Endothelial cell of umbilical vein (primary cell): ENCODE measurements at regions not wholly inside any gene's neighbourhood (a gene's known extent, or its start where the extent isn't known, plus 50 kb on each side); places are given as distances from the start of the nearest gene placed in this dataset.

Experiments
- BruUV-seq: library from RNA; stranded (reverse); fragments of 400-500 nt; replicated peaks from 2 replicates; lab custom pipeline; 2021; lab: Mats Ljungman, UMichigan
- CTCF ChIA-PET: fragments of 300-600, 350-600 bp; sonication (Branson Sonifier 250); formaldehyde crosslinking; loops from one replicate; lab custom pipeline; 2021; ENCODE audit warnings: antibody characterized with exemption, inconsistent platforms; lab: Charles Lee
- POLR2A ChIA-PET: fragments of 300-600, 350-600 bp; sonication (Branson Sonifier 250); formaldehyde crosslinking; loops from one replicate; lab custom pipeline; 2021; ENCODE audit warnings: antibody characterized with exemption, inconsistent platforms; lab: Charles Lee
- DNase-seq: peaks from one replicate; pipeline ENCODE4 v3.0.0-alpha.2; 2011; ENCODE audit warnings: low read depth, low spot score
- FAIRE-seq: peaks from 2 replicates; lab custom pipeline; 2011; peaks lifted over from hg19 to GRCh38; lab: Jason Lieb, UNC
- H2AFZ ChIP-seq: 2 replicates; pipeline ENCODE4 v1.6.0; 2012; ENCODE audit warnings: low read depth, low read length, control low read depth, inconsistent platforms
- H3K27ac ChIP-seq: 2 replicates; pipeline ENCODE4 v1.5.1; 2011; ENCODE audit warnings: low read depth, mild to moderate bottlenecking, control low read depth, low read length, moderate library complexity; ENCODE audit not compliant: insufficient read depth
- H3K27me3 ChIP-seq, 2 experiments: 2 replicates each; pipeline versions ENCODE4 v1.6.0 to v1.6.1; 2011; ENCODE audit warnings: low read length in 2 of 2, mixed read lengths in 1 of 2; ENCODE audit not compliant: control insufficient read depth in 2 of 2, insufficient read depth in 2 of 2
- H3K36me3 ChIP-seq, 2 experiments: 2 replicates in 1 of 2; 3 replicates in 1 of 2; pipeline ENCODE4 v1.5.1; 2011; ENCODE audit warnings: low read length in 2 of 2, mild to moderate bottlenecking in 1 of 2, moderate library complexity in 1 of 2; ENCODE audit not compliant: control insufficient read depth in 2 of 2, insufficient read depth in 2 of 2; ENCODE audit errors: extremely low read depth in 1 of 2
- H3K4me1 ChIP-seq: 3 replicates; pipeline ENCODE4 v1.5.1; 2011; ENCODE audit warnings: mild to moderate bottlenecking, low read length; ENCODE audit not compliant: control insufficient read depth, insufficient read depth; ENCODE audit errors: extremely low read depth
- H3K4me2 ChIP-seq: 2 replicates; pipeline ENCODE4 v1.6.1; 2011; ENCODE audit warnings: low read length, control low read depth, mixed read lengths; ENCODE audit not compliant: insufficient read depth
- H3K4me3 ChIP-seq, 3 experiments: fragments of 200-600 bp in 1 of 3; sonication (generic), shearing (Covaris generic) in 1 of 3; replicated peaks in 1 of 3; 2 replicates each; pipeline ENCODE4 v1.5.1; 2011 to 2016; ENCODE audit warnings: control low read depth in 3 of 3, low read length in 3 of 3, mild to moderate bottlenecking in 2 of 3, inconsistent platforms in 1 of 3, low read depth in 1 of 3, moderate library complexity in 1 of 3; ENCODE audit not compliant: insufficient read depth in 1 of 3
- H3K79me2 ChIP-seq: 2 replicates; pipeline ENCODE4 v1.6.0; 2012; ENCODE audit warnings: low read length, inconsistent platforms; ENCODE audit not compliant: control insufficient read depth, insufficient read depth
- H3K9ac ChIP-seq: replicated peaks from 2 replicates; pipeline ENCODE3; 2011; ENCODE audit warnings: low read length, control low read depth; ENCODE audit not compliant: insufficient read depth; ENCODE audit errors: extremely low read depth
- H3K9me1 ChIP-seq: replicated peaks from 3 replicates; pipeline ENCODE4 v1.6.0; 2011; ENCODE audit warnings: mild to moderate bottlenecking, low read length; ENCODE audit not compliant: control insufficient read depth, insufficient read depth; ENCODE audit errors: extremely low read depth
- H3K9me3 ChIP-seq: replicated peaks from 2 replicates; pipeline ENCODE4 v1.5.1; 2012; ENCODE audit warnings: low read length, inconsistent platforms; ENCODE audit not compliant: control insufficient read depth, insufficient read depth
- H4K20me1 ChIP-seq: replicated peaks from 2 replicates; pipeline ENCODE3; 2011; ENCODE audit warnings: mild to moderate bottlenecking, low read length; ENCODE audit not compliant: control insufficient read depth, insufficient read depth; ENCODE audit errors: extremely low read depth
- CTCF ChIP-seq, 2 donors: IDR thresholded peaks; 1 replicate in 1 of 2; 2 replicates in 1 of 2; pipeline ENCODE4 v1.5.1; 2011; ENCODE audit warnings: low read length in 2 of 2, mild to moderate bottlenecking in 2 of 2, moderate library complexity in 2 of 2, control low read depth in 1 of 2, inconsistent platforms in 1 of 2, low read depth in 1 of 2; ENCODE audit not compliant: insufficient read depth in 1 of 2; ENCODE audit errors: extremely low read depth in 1 of 2
- EZH2 ChIP-seq: IDR thresholded peaks from 2 replicates; pipeline ENCODE4 v1.6.1; 2012; ENCODE audit warnings: borderline replicate concordance, low read depth, mild to moderate bottlenecking, moderate library complexity, low read length, inconsistent platforms; ENCODE audit not compliant: severe bottlenecking
- FOS ChIP-seq: IDR thresholded peaks from 2 replicates; pipeline ENCODE4 v1.6.1; 2011; ENCODE audit warnings: mild to moderate bottlenecking, low read length, moderate library complexity, borderline replicate concordance; ENCODE audit not compliant: insufficient read depth
- GATA2 ChIP-seq: IDR thresholded peaks from 2 replicates; pipeline ENCODE4 v1.7.0; 2011; ENCODE audit warnings: low read depth, mild to moderate bottlenecking, moderate library complexity, mixed read lengths, low read length; ENCODE audit not compliant: insufficient read length, insufficient read depth
- JUN ChIP-seq: IDR thresholded peaks from 2 replicates; pipeline ENCODE4 v1.6.1; 2011; ENCODE audit warnings: borderline replicate concordance, low read depth; ENCODE audit not compliant: insufficient read length, insufficient read depth
- MAX ChIP-seq: IDR thresholded peaks from 2 replicates; pipeline ENCODE4 v1.6.1; 2011; ENCODE audit not compliant: insufficient read depth, insufficient read length
- MYC ChIP-seq: IDR thresholded peaks from one replicate; pipeline ENCODE4 v1.6.1; 2011; ENCODE audit warnings: mild to moderate bottlenecking, low read depth, low read length
- POLR2A ChIP-seq: IDR thresholded peaks from 2 replicates; pipeline ENCODE4 v1.6.1; 2012; ENCODE audit warnings: low read depth, mild to moderate bottlenecking, control low read depth, low read length
- POLR2AphosphoS5 ChIP-seq: IDR thresholded peaks from 2 replicates; pipeline ENCODE4 v1.6.1; 2012; ENCODE audit warnings: low read depth, mild to moderate bottlenecking, control low read depth, low read length, moderate library complexity; ENCODE audit not compliant: insufficient read depth
- dilution Hi-C: fragments of 300-500 bp; cut with MboI; formaldehyde crosslinking; loops from one replicate; pipeline ENCODE4 v1.15.0; 2019; ENCODE audit warnings: low sequenced_read_pairs; ENCODE audit not compliant: extremely low pct_ligation_motif_present
- intact Hi-C: fragments of 100-400 bp; cut with micrococcal nuclease; formaldehyde crosslinking; loops from one replicate; pipeline ENCODE4 v1.10.0; 2022

- H3K36me3 ChIP-seq: no peaks in the 10 kb centered on the region
- no peaks in the 10 kb centered on the region for H4K20me1 ChIP-seq
- TF ChIP-seq POLR2AphosphoS5 (no peak), GATA2 (no peak), POLR2A (no peak), EZH2 (no peak), MYC (no peak), MAX (no peak), JUN (no peak), FOS (no peak), CTCF (IDR thresholded peaks at IDR 0.05; ENCODE audit: extremely low read depth in 1 of 2, insufficient read depth in 1 of 2, low read depth in 1 of 2, low read length in 2 of 2) (no peak)
- H3K27ac ChIP-seq: no peak overlapping the region
- no peaks in the 10 kb centered on the region for H3K9me1 ChIP-seq
- DNase-seq (no peak), FAIRE-seq (no peak)
- no TSS peak for BruUV-seq
- no peaks in the 10 kb centered on the region for H3K4me1 ChIP-seq
- dilution Hi-C loops: no loop called here
- POLR2A ChIA-PET: no interaction called here
- H3K9ac ChIP-seq: no peak overlapping the region
- no peaks in the 10 kb centered on the region for H3K27me3 ChIP-seq
- H3K79me2 ChIP-seq: no peaks in the 10 kb centered on the region
- no peaks in the 10 kb centered on the region for H3K9me3 ChIP-seq
- H3K4me3 ChIP-seq: no peak overlapping the region
- H3K4me2 ChIP-seq: no peak overlapping the region
- intact Hi-C loops: no loop called here
- CTCF ChIA-PET: no interaction called here
- H2AFZ ChIP-seq: no peak overlapping the region
Measured at GRCh38 chr12:73898645-73899044, 639.0 kb upstream of the ATXN7L3B start.
